Peyer's patch (tissue), 4 donors: ENCODE measurements at regions not wholly inside any gene's neighbourhood (a gene's known extent, or its start where the extent isn't known, plus 50 kb on each side); places are given as distances from the start of the nearest gene placed in this dataset.

Source experiments
- POLR2A ChIP-seq, 2 donors: fragments of 450-650 bp; IDR thresholded peaks; one replicate each; pipeline ENCODE4 v1.5.1; 2017; ENCODE audit warnings: antibody characterized with exemption in 2 of 2, mild to moderate bottlenecking in 2 of 2, moderate library complexity in 2 of 2
- TF ChIP-seq, protein P1 (sequence below), 6 experiments: fragments of 450-650 bp in 4 of 6; fragments of 200-600 bp in 2 of 6; sonication (generic) in 1 of 6; IDR thresholded peaks; one replicate each; pipeline ENCODE4 v1.5.1; 2017 to 2019; ENCODE audit warnings: antibody characterized with exemption in 6 of 6, mild to moderate bottlenecking in 3 of 6, moderate library complexity in 1 of 6

GRCh38 chr4:187598196-187598595, 397.4 kb upstream of the ZFP42 start:
- no peak for TF ChIP-seq POLR2A (IDR thresholded peaks at IDR 0.05)
- TF ChIP-seq, protein P1, sequence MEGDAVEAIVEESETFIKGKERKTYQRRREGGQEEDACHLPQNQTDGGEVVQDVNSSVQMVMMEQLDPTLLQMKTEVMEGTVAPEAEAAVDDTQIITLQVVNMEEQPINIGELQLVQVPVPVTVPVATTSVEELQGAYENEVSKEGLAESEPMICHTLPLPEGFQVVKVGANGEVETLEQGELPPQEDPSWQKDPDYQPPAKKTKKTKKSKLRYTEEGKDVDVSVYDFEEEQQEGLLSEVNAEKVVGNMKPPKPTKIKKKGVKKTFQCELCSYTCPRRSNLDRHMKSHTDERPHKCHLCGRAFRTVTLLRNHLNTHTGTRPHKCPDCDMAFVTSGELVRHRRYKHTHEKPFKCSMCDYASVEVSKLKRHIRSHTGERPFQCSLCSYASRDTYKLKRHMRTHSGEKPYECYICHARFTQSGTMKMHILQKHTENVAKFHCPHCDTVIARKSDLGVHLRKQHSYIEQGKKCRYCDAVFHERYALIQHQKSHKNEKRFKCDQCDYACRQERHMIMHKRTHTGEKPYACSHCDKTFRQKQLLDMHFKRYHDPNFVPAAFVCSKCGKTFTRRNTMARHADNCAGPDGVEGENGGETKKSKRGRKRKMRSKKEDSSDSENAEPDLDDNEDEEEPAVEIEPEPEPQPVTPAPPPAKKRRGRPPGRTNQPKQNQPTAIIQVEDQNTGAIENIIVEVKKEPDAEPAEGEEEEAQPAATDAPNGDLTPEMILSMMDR (IDR thresholded peaks at IDR 0.05), result no peak
